OCI-LY3 (cell line): ENCODE measurements at regions not wholly inside any gene's neighbourhood (a gene's known extent, or its start where the extent isn't known, plus 50 kb on each side); places are given as distances from the start of the nearest gene placed in this dataset.
A peak's percentile ranks its signal among the peaks of the same experiment; 100 is the strongest.

Source experiments
- CTCF ChIP-seq: fragments of 200-600, 300-600 bp; sonication (generic); IDR thresholded peaks from 2 replicates; pipeline ENCODE4 v1.5.1; 2014; ENCODE audit warnings: antibody characterized with exemption, low read length, low read depth
- EZH2phosphoT487 ChIP-seq: fragments of 200-600 bp; shearing (Covaris generic); IDR thresholded peaks from 2 replicates; pipeline ENCODE4 v1.6.1; 2018; ENCODE audit warnings: antibody characterized with exemption, mixed run types, low read depth

GRCh38 chr4:15144249-15144966 is 142.1 kb downstream of the CPEB2 start:
- TF ChIP-seq CTCF (peak; percentile 26), EZH2phosphoT487 (no peak)
